Testis (tissue), 2 donors: ENCODE measurements at regions not wholly inside any gene's neighbourhood (a gene's known extent, or its start where the extent isn't known, plus 50 kb on each side); places are given as distances from the start of the nearest gene placed in this dataset.

ENCODE experiments used
- DNase-seq: peaks from one replicate; pipeline ENCODE4 v3.0.0-alpha.2; 2019
- H3K27ac ChIP-seq, 2 donors: fragments of 200-600 bp; sonication (generic); one replicate each; pipeline ENCODE4 v1.5.1; 2019
- H3K27me3 ChIP-seq: fragments of 200-600 bp; sonication (generic); one replicate; pipeline ENCODE4 v1.5.1; 2019
- H3K36me3 ChIP-seq: fragments of 200-600 bp; sonication (generic); one replicate; pipeline ENCODE4 v1.5.1; 2017; ENCODE audit warnings: low read depth; ENCODE audit errors: missing control alignments
- H3K4me1 ChIP-seq: fragments of 200-600 bp; sonication (generic); one replicate; pipeline ENCODE4 v1.5.1; 2019
- H3K4me3 ChIP-seq, 2 donors: fragments of 200-600 bp; sonication (generic); one replicate each; pipeline ENCODE4 v1.5.1; 2017 to 2019
- H3K9me3 ChIP-seq: fragments of 200-600 bp; sonication (generic); one replicate; pipeline ENCODE4 v1.5.1; 2017
- POLR2A ChIP-seq: fragments of 450-650 bp; IDR thresholded peaks from one replicate; pipeline ENCODE4 v1.6.1; 2017; ENCODE audit warnings: antibody characterized with exemption, mild to moderate bottlenecking, moderate library complexity
- WGBS, 2 donors: methylation state at CpG; one replicate each; pipeline ENCODE4 v1.1.5; 2018; 5-methylcytosine and 5-hydroxymethylcytosine counted together
- intact Hi-C: fragments of 100-400 bp; cut with DNase I; formaldehyde crosslinking; loops from one replicate; pipeline ENCODE4 v1.15.1; 2023; ENCODE audit warnings: low total_unique reads
- TF ChIP-seq, protein P1 (sequence below), 3 experiments: fragments of 450-650 bp in 2 of 3; fragments of 200-600 bp in 1 of 3; sonication (generic) in 1 of 3; IDR thresholded peaks; one replicate each; pipeline ENCODE4 v1.5.1; 2016 to 2019; ENCODE audit warnings: antibody characterized with exemption in 3 of 3, mild to moderate bottlenecking in 2 of 3, moderate library complexity in 1 of 3

DNA sequence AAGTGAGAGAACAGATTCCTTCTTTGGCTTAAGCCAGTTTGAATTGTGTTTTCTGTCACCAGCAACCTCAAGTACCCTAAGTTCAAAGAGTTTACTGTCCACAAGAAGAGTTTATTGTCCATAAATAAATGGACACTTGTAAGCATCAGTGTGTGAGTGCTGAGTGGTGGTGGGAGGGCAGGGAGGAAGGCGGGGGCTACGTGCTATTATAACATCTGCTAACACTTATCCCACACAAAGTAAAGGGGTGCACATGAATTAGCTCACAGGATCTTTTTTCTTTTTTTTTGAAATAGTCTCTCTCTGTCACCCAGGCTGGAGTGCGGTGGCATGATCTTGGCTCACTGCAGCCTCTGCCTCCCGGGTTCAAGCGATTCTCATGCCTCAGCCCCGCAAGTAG, 87.2 kb downstream of the MICALL2 start:
- Histone ChIP-seq H3K27me3 (no peaks in the 10 kb centered on the region), H3K9me3 (no peaks in the 10 kb centered on the region), H3K4me1 (no peaks in the 10 kb centered on the region), H3K4me3 (no peak overlapping the region), H3K36me3 (no peaks in the 10 kb centered on the region), H3K27ac (no peak overlapping the region)
- DNase-seq, result no peak
- TF ChIP-seq, protein P1, sequence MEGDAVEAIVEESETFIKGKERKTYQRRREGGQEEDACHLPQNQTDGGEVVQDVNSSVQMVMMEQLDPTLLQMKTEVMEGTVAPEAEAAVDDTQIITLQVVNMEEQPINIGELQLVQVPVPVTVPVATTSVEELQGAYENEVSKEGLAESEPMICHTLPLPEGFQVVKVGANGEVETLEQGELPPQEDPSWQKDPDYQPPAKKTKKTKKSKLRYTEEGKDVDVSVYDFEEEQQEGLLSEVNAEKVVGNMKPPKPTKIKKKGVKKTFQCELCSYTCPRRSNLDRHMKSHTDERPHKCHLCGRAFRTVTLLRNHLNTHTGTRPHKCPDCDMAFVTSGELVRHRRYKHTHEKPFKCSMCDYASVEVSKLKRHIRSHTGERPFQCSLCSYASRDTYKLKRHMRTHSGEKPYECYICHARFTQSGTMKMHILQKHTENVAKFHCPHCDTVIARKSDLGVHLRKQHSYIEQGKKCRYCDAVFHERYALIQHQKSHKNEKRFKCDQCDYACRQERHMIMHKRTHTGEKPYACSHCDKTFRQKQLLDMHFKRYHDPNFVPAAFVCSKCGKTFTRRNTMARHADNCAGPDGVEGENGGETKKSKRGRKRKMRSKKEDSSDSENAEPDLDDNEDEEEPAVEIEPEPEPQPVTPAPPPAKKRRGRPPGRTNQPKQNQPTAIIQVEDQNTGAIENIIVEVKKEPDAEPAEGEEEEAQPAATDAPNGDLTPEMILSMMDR (IDR thresholded peaks at IDR 0.05), result no peak
- TF ChIP-seq POLR2A, result no peak
- 77 to 79% methylated on average over 6 of the region's 6 CpGs for whole genome bisulfite sequencing, 2 donors
- intact Hi-C loops, result no loop called here

DNA sequence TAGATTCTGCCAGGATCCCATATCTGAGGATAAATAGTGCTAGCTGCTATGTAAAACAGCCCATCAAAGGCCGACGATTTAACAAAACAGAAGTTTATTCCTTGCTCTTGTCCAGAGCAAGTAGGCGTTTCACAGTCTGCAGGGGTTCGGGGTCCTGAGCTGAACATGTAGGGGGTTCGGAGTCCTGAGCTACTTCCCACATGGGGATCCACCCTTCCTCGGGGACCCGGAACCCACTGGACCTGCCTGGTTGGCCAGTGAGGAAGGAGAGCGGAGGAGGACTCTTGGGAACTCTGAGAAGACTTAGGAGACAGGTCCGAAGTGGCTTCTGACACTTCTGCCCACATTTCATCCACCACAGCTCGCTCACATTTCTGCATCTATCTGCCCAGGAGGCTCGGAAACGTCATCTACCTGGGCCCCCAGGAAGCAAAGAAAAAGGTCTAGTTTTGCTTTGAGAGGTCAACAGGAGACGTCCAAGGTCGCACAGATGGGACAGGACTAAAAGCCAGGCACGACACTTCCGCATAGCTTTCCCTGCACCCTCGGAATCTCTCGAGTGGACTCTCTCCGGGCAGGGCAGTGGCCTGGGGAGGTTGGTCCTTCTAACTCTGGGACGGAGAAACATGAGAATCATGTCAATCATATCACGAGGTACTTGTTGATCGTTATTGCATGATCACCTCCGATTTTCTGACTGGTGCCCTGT, 86.4 kb downstream of the MICALL2 start:
- DNase-seq, result no peak
- no peaks in the 10 kb centered on the region for H3K4me1 ChIP-seq
- 65 to 70% methylated on average over 23 of the region's 23 CpGs for WGBS, 2 donors
- H3K9me3 ChIP-seq, result no peaks in the 10 kb centered on the region
- no peaks in the 10 kb centered on the region for H3K36me3 ChIP-seq
- no peak for TF ChIP-seq POLR2A
- TF ChIP-seq, protein P1 (IDR thresholded peaks at IDR 0.05), result no peak
- H3K4me3 ChIP-seq, result no peak overlapping the region
- intact Hi-C loops, result no loop called here
- no peak overlapping the region for H3K27ac ChIP-seq
- no peaks in the 10 kb centered on the region for H3K27me3 ChIP-seq

DNA sequence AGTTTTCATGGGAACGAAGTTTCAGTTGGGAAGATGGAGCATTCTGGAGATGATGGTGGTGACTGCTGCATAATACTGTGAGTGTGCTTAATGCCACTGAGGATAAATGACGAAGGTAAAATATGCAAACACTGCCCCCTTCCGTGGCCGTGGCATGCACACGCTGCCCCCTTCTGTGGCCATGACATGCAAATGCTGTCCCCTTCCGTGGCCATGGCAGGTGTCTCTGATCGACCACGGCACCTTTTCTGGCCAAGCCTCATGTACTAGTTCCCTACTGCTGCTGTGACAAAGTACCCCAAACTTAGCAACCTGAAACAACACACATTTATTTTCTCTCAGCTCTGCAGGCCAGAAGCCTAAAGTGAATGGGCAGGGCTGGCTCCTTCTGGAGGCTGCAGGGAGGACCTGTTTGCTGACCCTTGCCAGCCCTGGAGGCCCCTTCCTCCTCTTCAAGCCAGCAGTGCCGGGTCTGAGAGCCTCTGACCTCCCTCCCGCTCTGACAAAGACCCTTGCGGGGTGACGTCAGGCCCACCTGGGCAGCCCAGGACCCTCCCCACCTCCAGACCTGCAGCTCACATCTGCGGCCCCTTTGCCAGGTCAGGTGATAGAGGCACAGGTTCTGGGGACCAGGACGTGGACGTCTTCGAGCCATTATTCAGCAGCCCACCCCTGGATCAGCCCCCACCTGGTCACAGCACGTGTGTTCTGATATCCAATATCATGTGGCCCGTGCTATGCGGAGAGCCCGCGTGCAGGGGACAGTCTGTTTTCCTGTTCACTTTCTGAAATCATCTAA, 82.0 kb downstream of the MICALL2 start:
- no peaks in the 10 kb centered on the region for H3K36me3 ChIP-seq
- H3K4me3 ChIP-seq, result no peak overlapping the region
- no peak overlapping the region for H3K27ac ChIP-seq
- H3K9me3 ChIP-seq, result no peaks in the 10 kb centered on the region
- no peak for DNase-seq
- intact Hi-C loops, result no loop called here
- 76 to 78% methylated on average over 20 to 21 of the region's 21 CpGs for WGBS, 2 donors
- TF ChIP-seq POLR2A, result no peak
- TF ChIP-seq, protein P1 (IDR thresholded peaks at IDR 0.05), result no peak
- no peaks in the 10 kb centered on the region for H3K4me1 ChIP-seq
- H3K27me3 ChIP-seq, result no peaks in the 10 kb centered on the region

DNA sequence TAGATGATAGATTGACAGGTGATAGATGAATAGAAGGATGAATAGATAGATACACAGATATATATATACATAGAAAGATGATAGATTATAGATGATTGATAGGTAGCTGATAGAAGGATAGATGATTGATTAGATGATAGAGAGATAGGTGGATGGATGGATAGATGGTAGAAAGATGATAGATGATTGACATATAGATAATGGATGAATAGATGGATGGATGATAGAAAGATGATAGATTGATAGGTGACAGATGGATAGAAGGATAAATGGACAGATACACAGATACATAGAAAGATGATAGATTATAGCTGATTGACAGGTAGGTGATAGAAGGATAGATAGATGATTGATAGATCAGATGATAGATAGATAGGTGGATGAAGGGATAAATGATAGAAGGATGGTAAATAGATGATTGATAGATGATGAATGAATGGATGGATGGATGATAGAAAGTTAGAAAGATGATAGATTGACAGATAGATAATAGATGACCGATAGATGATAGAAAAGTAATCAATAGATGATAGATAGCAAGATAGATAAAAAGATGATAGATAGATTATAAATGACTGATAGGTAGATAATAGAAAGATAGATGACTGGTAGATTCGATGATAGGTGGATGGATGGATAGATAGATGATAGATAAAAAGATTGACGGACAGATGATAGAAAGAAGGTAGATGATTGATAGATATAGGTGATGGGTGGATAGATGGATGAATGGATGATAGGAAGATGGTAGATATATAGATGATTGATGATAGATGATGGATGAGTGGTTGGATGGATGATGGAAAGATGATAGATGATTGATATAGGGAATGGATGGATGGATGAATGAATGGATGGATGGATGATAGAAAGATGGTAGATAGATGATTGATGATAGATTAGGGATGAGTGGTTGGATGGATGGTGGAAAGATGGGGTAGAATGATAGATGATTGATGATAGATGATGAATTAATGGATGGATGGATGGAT, 80.4 kb downstream of the MICALL2 start:
- Histone ChIP-seq H3K9me3 (no peaks in the 10 kb centered on the region), H3K27me3 (no peaks in the 10 kb centered on the region), H3K4me3 (no peak overlapping the region), H3K4me1 (no peaks in the 10 kb centered on the region), H3K36me3 (no peaks in the 10 kb centered on the region), H3K27ac (no peak overlapping the region)
- TF ChIP-seq, protein P1 (IDR thresholded peaks at IDR 0.05), result no peak
- TF ChIP-seq POLR2A, result no peak
- no peak for DNase-seq
- 91 to 92% methylated on average over 3 of the region's 3 CpGs for WGBS, 2 donors
- intact Hi-C loops, result no loop called here
